OCI-LY3 (cell line): ENCODE measurements at regions not wholly inside any gene's neighbourhood (a gene's known extent, or its start where the extent isn't known, plus 50 kb on each side); places are given as distances from the start of the nearest gene placed in this dataset.

Experiments
- CTCF ChIP-seq: fragments of 200-600, 300-600 bp; sonication (generic); IDR thresholded peaks from 2 replicates; pipeline ENCODE4 v1.5.1; 2014; ENCODE audit warnings: antibody characterized with exemption, low read length, low read depth
- EZH2phosphoT487 ChIP-seq: fragments of 200-600 bp; shearing (Covaris generic); IDR thresholded peaks from 2 replicates; pipeline ENCODE4 v1.6.1; 2018; ENCODE audit warnings: antibody characterized with exemption, mixed run types, low read depth

- TF ChIP-seq CTCF (no peak), EZH2phosphoT487 (no peak)
These were observed 92.8 kb downstream of the DIO3 start for GRCh38 chr14:101654051-101654450.
